H9 (cell line): ENCODE measurements at regions not wholly inside any gene's neighbourhood (a gene's known extent, or its start where the extent isn't known, plus 50 kb on each side); places are given as distances from the start of the nearest gene placed in this dataset.

Experiments used
- DNase-seq: peaks from one replicate; pipeline ENCODE4 v3.0.0-alpha.2; 2017
- H2AFZ ChIP-seq: one replicate; pipeline ENCODE4 v1.6.1; 2013; ENCODE audit warnings: mild to moderate bottlenecking, low read length, control low read depth, moderate library complexity
- H2AK5ac ChIP-seq: 2 replicates; pipeline ENCODE4 v1.6.1; 2013; ENCODE audit warnings: low read length, control low read depth, mixed read lengths; ENCODE audit not compliant: insufficient read length
- H2BK120ac ChIP-seq: one replicate; pipeline ENCODE4 v1.6.1; 2013; ENCODE audit warnings: low read depth, mild to moderate bottlenecking, low read length, control low read depth, inconsistent platforms; ENCODE audit not compliant: poor library complexity, severe bottlenecking
- H2BK12ac ChIP-seq: 2 replicates; pipeline ENCODE4 v1.6.1; 2013; ENCODE audit warnings: low read length, control low read depth, mixed read lengths, low read depth; ENCODE audit not compliant: insufficient read length
- H2BK15ac ChIP-seq: 2 replicates; pipeline ENCODE4 v1.6.1; 2013; ENCODE audit warnings: low read depth, low read length, control low read depth
- H2BK20ac ChIP-seq: one replicate; pipeline ENCODE4 v1.6.1; 2013; ENCODE audit warnings: low read depth, mild to moderate bottlenecking, low read length, control low read depth, inconsistent platforms; ENCODE audit not compliant: poor library complexity, severe bottlenecking
- H2BK5ac ChIP-seq: 2 replicates; pipeline ENCODE4 v1.6.1; 2013; ENCODE audit warnings: low read length, control low read depth, mixed read lengths; ENCODE audit not compliant: insufficient read length
- H3K14ac ChIP-seq: 2 replicates; pipeline ENCODE4 v1.6.1; 2013; ENCODE audit warnings: low read length, control low read depth; ENCODE audit not compliant: insufficient read depth
- H3K18ac ChIP-seq: 2 replicates; pipeline ENCODE4 v1.6.1; 2013; ENCODE audit warnings: low read depth, mild to moderate bottlenecking, mixed read lengths, low read length, control low read depth; ENCODE audit not compliant: insufficient read length
- H3K23ac ChIP-seq: 2 replicates; pipeline ENCODE4 v1.6.1; 2013; ENCODE audit warnings: low read length, control low read depth, mixed read lengths, low read depth; ENCODE audit not compliant: insufficient read length
- H3K23me2 ChIP-seq: 2 replicates; pipeline ENCODE4 v1.6.1; 2013; ENCODE audit warnings: low read depth, mild to moderate bottlenecking, mixed read lengths, low read length, control low read depth; ENCODE audit not compliant: insufficient read length, poor library complexity, severe bottlenecking
- H3K27ac ChIP-seq: 2 replicates; pipeline ENCODE4 v1.5.1; 2013; ENCODE audit warnings: low read length, control low read depth, mixed read lengths, low read depth; ENCODE audit not compliant: insufficient read length
- H3K27me3 ChIP-seq: 2 replicates; pipeline ENCODE4 v1.6.1; 2013; ENCODE audit warnings: low read length, control low read depth, inconsistent platforms; ENCODE audit not compliant: insufficient read depth
- H3K4ac ChIP-seq: 2 replicates; pipeline ENCODE4 v1.6.1; 2013; ENCODE audit warnings: low read depth, mild to moderate bottlenecking, control low read depth, inconsistent platforms, low read length, moderate library complexity
- H3K4me1 ChIP-seq: 2 replicates; pipeline ENCODE4 v1.6.1; 2013; ENCODE audit warnings: low read length, control low read depth, inconsistent platforms; ENCODE audit not compliant: insufficient read depth
- H3K4me2 ChIP-seq: 2 replicates; pipeline ENCODE4 v1.6.1; 2013; ENCODE audit warnings: low read length, control low read depth, mixed read lengths; ENCODE audit not compliant: insufficient read length, insufficient read depth
- H3K56ac ChIP-seq: 2 replicates; pipeline ENCODE4 v1.6.1; 2013; ENCODE audit warnings: low read depth, mild to moderate bottlenecking, mixed read lengths, low read length, control low read depth; ENCODE audit not compliant: insufficient read length
- H3K79me1 ChIP-seq: 2 replicates; pipeline ENCODE4 v1.6.1; 2013; ENCODE audit warnings: low read depth, mild to moderate bottlenecking, moderate library complexity, low read length, control low read depth, inconsistent platforms; ENCODE audit not compliant: insufficient read depth, poor library complexity, severe bottlenecking
- H3K79me2 ChIP-seq: 2 replicates; pipeline ENCODE4 v1.6.1; 2013; ENCODE audit warnings: low read length, control low read depth, inconsistent platforms; ENCODE audit not compliant: insufficient read depth
- H3K9ac ChIP-seq: 2 replicates; pipeline ENCODE4 v1.6.1; 2013; ENCODE audit warnings: low read length, control low read depth, mixed read lengths; ENCODE audit not compliant: insufficient read length; ENCODE audit errors: extremely low read depth
- H3K9me3 ChIP-seq: one replicate; pipeline ENCODE4 v1.6.1; 2013; ENCODE audit warnings: low read depth, low read length, inconsistent platforms; ENCODE audit not compliant: control insufficient read depth
- H3T11ph ChIP-seq: one replicate; pipeline ENCODE4 v1.6.1; 2013; ENCODE audit warnings: mild to moderate bottlenecking, low read length, control low read depth, inconsistent platforms
- H4K20me1 ChIP-seq: one replicate; pipeline ENCODE4 v1.6.1; 2013; ENCODE audit not compliant: control insufficient read depth, insufficient read length, insufficient read depth
- H4K5ac ChIP-seq: 2 replicates; pipeline ENCODE4 v1.6.1; 2013; ENCODE audit warnings: low read depth, mild to moderate bottlenecking, mixed read lengths, low read length, control low read depth; ENCODE audit not compliant: insufficient read length
- H4K8ac ChIP-seq: replicated peaks from 2 replicates; pipeline ENCODE4 v1.6.1; 2013; ENCODE audit warnings: low read length, control low read depth, mixed read lengths, low read depth; ENCODE audit not compliant: insufficient read length
- H4K91ac ChIP-seq: 2 replicates; pipeline ENCODE4 v1.6.1; 2013; ENCODE audit warnings: low read depth, mild to moderate bottlenecking, moderate library complexity, mixed read lengths, low read length, control low read depth; ENCODE audit not compliant: insufficient read length
- H3K27ac Mint-ChIP-seq, 3 experiments: 2 replicates in 2 of 3; 3 replicates in 1 of 3; pipeline ENCODE4 v1.8.0; 2020 to 2021; ENCODE audit warnings: mixed read lengths in 3 of 3, mild to moderate bottlenecking in 1 of 3, moderate library complexity in 1 of 3
- H3K27me3 Mint-ChIP-seq: 2 replicates; pipeline ENCODE4 v1.8.0; 2021; ENCODE audit warnings: low read depth, mild to moderate bottlenecking, moderate library complexity, mixed read lengths
- H3K36me3 Mint-ChIP-seq, 3 experiments: 2 replicates in 2 of 3; 3 replicates in 1 of 3; pipeline ENCODE4 v1.8.0; 2020 to 2021; ENCODE audit warnings: low read depth in 3 of 3, mixed read lengths in 3 of 3; ENCODE audit not compliant: insufficient read depth in 1 of 3
- H3K4me1 Mint-ChIP-seq, 2 experiments: 2 replicates each; pipeline ENCODE4 v1.8.0; 2020; ENCODE audit warnings: mixed read lengths in 2 of 2
- H3K4me3 Mint-ChIP-seq, 2 experiments: 2 replicates in 1 of 2; 3 replicates in 1 of 2; pipeline ENCODE4 v1.8.0; 2020 to 2021; ENCODE audit warnings: mild to moderate bottlenecking in 2 of 2, mixed read lengths in 2 of 2, moderate library complexity in 1 of 2
- H3K9me3 Mint-ChIP-seq, 2 experiments: 2 replicates in 1 of 2; 3 replicates in 1 of 2; pipeline ENCODE4 v1.8.0; 2020; ENCODE audit warnings: mild to moderate bottlenecking in 2 of 2, mixed read lengths in 2 of 2, moderate library complexity in 1 of 2
- WGBS: extraction: QIAGEN DNeasy Blood & Tissue Kit; methylation state at CpG from one replicate; pipeline ENCODE4 v1.1.7; 2013; ENCODE audit warnings: missing lambda C conversion rate, low lambda C conversion rate, mixed read lengths; ENCODE audit not compliant: insufficient read length; ENCODE audit errors: extremely low coverage; 5-methylcytosine and 5-hydroxymethylcytosine counted together
- TF ChIP-seq, protein P1 (sequence below): fragments of 200-600 bp; sonication (generic); conservative IDR thresholded peaks from 3 replicates; pipeline ENCODE4 v1.8.0; 2021; ENCODE audit warnings: antibody characterized with exemption, mild to moderate bottlenecking

DNA sequence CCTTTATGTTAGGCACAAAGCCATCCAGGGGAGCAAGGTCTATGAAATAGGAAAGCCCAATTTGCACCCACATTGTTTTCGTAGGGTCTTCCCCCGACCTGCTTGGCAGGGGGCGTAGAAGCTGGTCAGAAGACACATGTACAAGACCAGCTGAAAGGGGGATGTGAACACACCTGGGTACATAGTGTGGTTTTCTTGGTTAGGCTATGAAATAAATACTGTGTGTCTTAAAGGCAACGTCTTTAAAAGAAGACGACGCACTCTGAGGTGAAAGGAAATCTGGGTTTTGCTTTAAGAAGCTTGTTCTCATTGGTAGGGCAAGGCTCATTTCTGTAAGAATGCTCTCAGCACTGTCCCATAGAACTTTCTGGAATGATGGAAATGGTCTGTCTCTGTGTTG lies 60.0 kb upstream of the KLF7 start:
- Histone ChIP-seq H3K4ac (no peak overlapping the region), H3K9me3 (no peaks in the 10 kb centered on the region), H3K4me2 (no peak overlapping the region), H3K27ac (no peak overlapping the region), H4K91ac (no peak overlapping the region), H3K18ac (peak overlapping the region; percentile 52), H3K23me2 (peaks cover 3% of the 10 kb centered on the region), H3K9ac (no peak overlapping the region), H2BK20ac (no peak overlapping the region), H3K4me1 (peaks cover 21% of the 10 kb centered on the region), H3K23ac (no peak overlapping the region), H3K56ac (no peak overlapping the region), H4K5ac (no peak overlapping the region), H3K79me1 (no peaks in the 10 kb centered on the region), H2AFZ (no peak overlapping the region), H3K27me3 (no peaks in the 10 kb centered on the region), H4K8ac (no peak overlapping the region), H4K20me1 (no peaks in the 10 kb centered on the region), H3T11ph (no peak overlapping the region), H2BK12ac (no peak overlapping the region), H3K14ac (no peak overlapping the region), H2BK15ac (no peak overlapping the region), H2BK120ac (no peak overlapping the region), H2AK5ac (no peak overlapping the region), H2BK5ac (no peak overlapping the region), H3K79me2 (no peaks in the 10 kb centered on the region)
- Mint-ChIP-seq H3K4me1 (peaks cover 69 to 76% of the 10 kb centered on the region in 2 experiments), H3K27ac (peak overlapping the region in 1 of 3 experiments; percentile 31; a peak in 3 of 7 replicates), H3K9me3 (no peaks in the 10 kb centered on the region), H3K27me3 (peaks cover 11% of the 10 kb centered on the region), H3K36me3 (no peaks in the 10 kb centered on the region; a peak in 3 of 7 replicates), H3K4me3 (no peak overlapping the region)
- no CpG with 5 or more reads among the region's 6 CpGs for WGBS
- no peak for DNase-seq
- TF ChIP-seq, protein P1, sequence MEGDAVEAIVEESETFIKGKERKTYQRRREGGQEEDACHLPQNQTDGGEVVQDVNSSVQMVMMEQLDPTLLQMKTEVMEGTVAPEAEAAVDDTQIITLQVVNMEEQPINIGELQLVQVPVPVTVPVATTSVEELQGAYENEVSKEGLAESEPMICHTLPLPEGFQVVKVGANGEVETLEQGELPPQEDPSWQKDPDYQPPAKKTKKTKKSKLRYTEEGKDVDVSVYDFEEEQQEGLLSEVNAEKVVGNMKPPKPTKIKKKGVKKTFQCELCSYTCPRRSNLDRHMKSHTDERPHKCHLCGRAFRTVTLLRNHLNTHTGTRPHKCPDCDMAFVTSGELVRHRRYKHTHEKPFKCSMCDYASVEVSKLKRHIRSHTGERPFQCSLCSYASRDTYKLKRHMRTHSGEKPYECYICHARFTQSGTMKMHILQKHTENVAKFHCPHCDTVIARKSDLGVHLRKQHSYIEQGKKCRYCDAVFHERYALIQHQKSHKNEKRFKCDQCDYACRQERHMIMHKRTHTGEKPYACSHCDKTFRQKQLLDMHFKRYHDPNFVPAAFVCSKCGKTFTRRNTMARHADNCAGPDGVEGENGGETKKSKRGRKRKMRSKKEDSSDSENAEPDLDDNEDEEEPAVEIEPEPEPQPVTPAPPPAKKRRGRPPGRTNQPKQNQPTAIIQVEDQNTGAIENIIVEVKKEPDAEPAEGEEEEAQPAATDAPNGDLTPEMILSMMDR, result no peak
